ENCODE measurements at regions not wholly inside any gene's neighbourhood (a gene's known extent, or its start where the extent isn't known, plus 50 kb on each side); places are given as distances from the start of the nearest gene placed in this dataset.

DNA sequence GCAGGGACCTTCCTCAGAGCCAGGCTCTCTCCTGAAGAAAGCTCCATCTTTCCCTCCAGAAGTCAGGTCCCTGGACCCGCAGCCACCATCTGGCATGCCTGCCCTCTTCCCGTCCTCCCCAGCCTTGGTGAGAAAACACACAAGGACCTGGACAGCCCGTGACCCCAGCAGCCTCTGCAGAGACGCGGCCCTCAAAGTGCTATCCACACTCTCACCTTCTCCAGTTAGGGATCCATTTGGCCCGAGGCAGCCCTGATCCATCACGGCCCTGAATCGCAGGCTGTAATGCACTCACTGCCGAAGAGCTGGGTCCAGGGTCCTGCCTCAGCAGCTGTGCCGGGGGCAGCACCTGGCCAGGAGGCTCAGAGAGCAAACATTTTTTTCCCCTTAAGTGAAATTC is 185.1 kb downstream of the OLFM1 start:
- no peaks in the 10 kb centered on the region for H3K79me2 ChIP-seq (ENCODE audit: low read length)
- H3K9ac ChIP-seq (ENCODE audit: low read length): no peak overlapping the region
- H4K20me1 ChIP-seq (ENCODE audit: insufficient read depth, low read depth, low read length): no peaks in the 10 kb centered on the region
- H3K36me3 ChIP-seq (ENCODE audit: insufficient read depth, low read length): no peaks in the 10 kb centered on the region
- no peaks in the 10 kb centered on the region for H3K27me3 ChIP-seq (ENCODE audit: low read length)
- no peak for DNase-seq
- H3K9me2 ChIP-seq (replicated peaks; ENCODE audit: insufficient read depth, low read length): no peaks in the 10 kb centered on the region
- H3K4me1 ChIP-seq (ENCODE audit: low read length): no peaks in the 10 kb centered on the region
- H3K4me2 ChIP-seq (ENCODE audit: low read depth, low read length, poor library complexity, severe bottlenecking): no peak overlapping the region
- no peak overlapping the region for H2AFZ ChIP-seq (ENCODE audit: low read length)
- no peaks in the 10 kb centered on the region for H3K9me3 ChIP-seq (ENCODE audit: low read length)
- H3K4me3 ChIP-seq (ENCODE audit: low read length): no peak overlapping the region
- H3K27ac ChIP-seq (ENCODE audit: low read length): no peak overlapping the region

DNA sequence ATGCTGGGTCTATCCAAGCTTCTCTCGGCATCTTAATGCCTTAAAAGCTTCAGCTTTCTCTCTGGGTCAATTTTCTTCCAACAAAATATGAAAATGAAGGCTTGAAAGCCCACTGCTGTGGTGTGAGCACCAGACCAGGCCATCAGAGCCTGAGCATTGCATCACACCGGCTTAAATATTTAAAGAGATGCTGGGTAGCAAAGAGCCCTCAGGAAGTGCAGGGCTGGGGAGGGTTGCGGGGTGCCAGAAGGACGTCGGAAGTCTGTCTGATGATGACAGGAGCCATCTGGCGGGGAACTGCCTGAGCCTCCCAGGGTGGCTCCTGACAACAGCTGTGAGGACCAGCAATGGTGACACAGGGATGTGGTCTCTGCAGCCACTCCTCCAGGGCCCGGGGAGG is 185.5 kb downstream of the OLFM1 start:
- H3K4me2 ChIP-seq (ENCODE audit: low read depth, low read length, poor library complexity, severe bottlenecking): no peak overlapping the region
- H3K4me3 ChIP-seq (ENCODE audit: low read length): no peak overlapping the region

DNA sequence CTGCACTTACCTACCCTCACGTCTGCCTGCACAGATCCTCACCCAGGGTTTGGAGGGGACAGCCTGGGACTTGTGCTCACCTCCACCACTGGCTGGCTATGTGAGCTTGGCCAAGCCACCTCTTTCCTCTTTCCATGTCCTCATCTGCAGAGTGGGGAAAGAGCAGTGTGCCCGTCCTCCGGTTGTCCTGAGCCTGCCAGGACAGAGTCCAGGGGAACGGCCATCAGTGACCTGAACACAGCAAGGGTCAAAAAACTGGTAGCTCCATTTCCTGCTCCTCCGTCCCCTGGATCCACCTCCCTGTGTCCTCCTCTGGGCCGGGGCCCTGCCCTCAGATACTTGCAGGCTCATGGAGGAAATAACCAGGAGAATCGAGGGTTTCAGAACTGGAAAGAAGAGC is 187.7 kb downstream of the OLFM1 start:
- DNase-seq: no peak
- no peak overlapping the region for H3K4me3 ChIP-seq (ENCODE audit: low read length)
- no peak overlapping the region for H2AFZ ChIP-seq (ENCODE audit: low read length)
- no peak overlapping the region for H3K9ac ChIP-seq (ENCODE audit: low read length)
- no peak overlapping the region for H3K4me2 ChIP-seq (ENCODE audit: low read depth, low read length, poor library complexity, severe bottlenecking)
- H3K79me2 ChIP-seq (ENCODE audit: low read length): no peaks in the 10 kb centered on the region
- no peaks in the 10 kb centered on the region for H3K9me3 ChIP-seq (ENCODE audit: low read length)
- no peaks in the 10 kb centered on the region for H4K20me1 ChIP-seq (ENCODE audit: insufficient read depth, low read depth, low read length)
- H3K36me3 ChIP-seq (ENCODE audit: insufficient read depth, low read length): no peaks in the 10 kb centered on the region
- no peaks in the 10 kb centered on the region for H3K9me2 ChIP-seq (replicated peaks; ENCODE audit: insufficient read depth, low read length)
- H3K27ac ChIP-seq (ENCODE audit: low read length): no peak overlapping the region
- H3K27me3 ChIP-seq (ENCODE audit: low read length): no peaks in the 10 kb centered on the region
- H3K4me1 ChIP-seq (ENCODE audit: low read length): no peaks in the 10 kb centered on the region

More for the DNA sequence above, 185.5 kb downstream of the OLFM1 start:
- H3K9me2 ChIP-seq (replicated peaks; ENCODE audit: insufficient read depth, low read length): no peaks in the 10 kb centered on the region
- H3K79me2 ChIP-seq (ENCODE audit: low read length): no peaks in the 10 kb centered on the region
- no peak overlapping the region for H3K27ac ChIP-seq (ENCODE audit: low read length)
- H3K36me3 ChIP-seq (ENCODE audit: insufficient read depth, low read length): no peaks in the 10 kb centered on the region
- no peak overlapping the region for H3K9ac ChIP-seq (ENCODE audit: low read length)
- H3K27me3 ChIP-seq (ENCODE audit: low read length): no peaks in the 10 kb centered on the region
- no peak for DNase-seq
- no peaks in the 10 kb centered on the region for H4K20me1 ChIP-seq (ENCODE audit: insufficient read depth, low read depth, low read length)
- H2AFZ ChIP-seq (ENCODE audit: low read length): no peak overlapping the region
- H3K4me1 ChIP-seq (ENCODE audit: low read length): no peaks in the 10 kb centered on the region
- no peaks in the 10 kb centered on the region for H3K9me3 ChIP-seq (ENCODE audit: low read length)

DNA sequence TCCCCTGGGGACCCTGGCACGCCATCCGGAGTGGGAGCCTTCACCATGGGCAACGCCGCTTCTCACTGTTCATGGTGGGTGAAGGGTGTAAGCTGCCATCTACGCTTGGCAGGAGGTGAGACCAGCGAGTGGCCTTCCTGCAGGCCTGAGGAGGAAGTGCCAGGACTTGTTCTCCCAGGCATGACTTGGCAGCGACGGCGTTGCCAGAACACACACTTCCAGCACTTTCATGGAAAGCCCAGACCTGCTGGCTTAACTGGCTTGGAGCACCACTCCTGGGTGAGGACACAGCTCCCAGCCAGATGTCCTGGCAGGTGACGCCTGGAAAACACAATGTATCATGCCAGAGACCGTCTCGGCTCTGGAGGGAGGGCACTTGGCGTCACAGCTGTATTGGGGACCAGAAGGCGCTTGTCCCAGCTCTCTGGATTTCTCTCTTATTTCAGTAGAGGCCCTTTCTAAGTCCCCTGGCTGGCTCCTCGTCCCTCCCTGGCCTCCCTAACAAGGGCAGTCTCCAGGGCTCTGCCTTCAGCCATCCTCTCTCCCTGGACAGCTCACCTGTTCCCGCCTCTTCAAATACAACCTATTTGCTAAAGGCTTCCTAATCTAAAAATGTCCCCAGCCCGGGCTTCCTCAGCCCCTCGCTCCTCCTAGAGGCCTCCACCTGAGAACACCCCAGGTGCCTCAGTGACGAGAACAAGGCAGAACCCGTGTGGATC is 188.3 kb downstream of the OLFM1 start:
- H3K9me3 ChIP-seq (ENCODE audit: low read length): no peaks in the 10 kb centered on the region
- H3K4me1 ChIP-seq (ENCODE audit: low read length): no peaks in the 10 kb centered on the region
- H3K9me2 ChIP-seq (replicated peaks; ENCODE audit: insufficient read depth, low read length): no peaks in the 10 kb centered on the region
- no peak for DNase-seq
- H2AFZ ChIP-seq (ENCODE audit: low read length): no peak overlapping the region
- no peaks in the 10 kb centered on the region for H3K36me3 ChIP-seq (ENCODE audit: insufficient read depth, low read length)
- no peaks in the 10 kb centered on the region for H4K20me1 ChIP-seq (ENCODE audit: insufficient read depth, low read depth, low read length)
- no peaks in the 10 kb centered on the region for H3K27me3 ChIP-seq (ENCODE audit: low read length)
- H3K27ac ChIP-seq (ENCODE audit: low read length): no peak overlapping the region
- H3K9ac ChIP-seq (ENCODE audit: low read length): no peak overlapping the region
- no peak overlapping the region for H3K4me3 ChIP-seq (ENCODE audit: low read length)
- no peak overlapping the region for H3K4me2 ChIP-seq (ENCODE audit: low read depth, low read length, poor library complexity, severe bottlenecking)
- H3K79me2 ChIP-seq (ENCODE audit: low read length): no peaks in the 10 kb centered on the region

DNA sequence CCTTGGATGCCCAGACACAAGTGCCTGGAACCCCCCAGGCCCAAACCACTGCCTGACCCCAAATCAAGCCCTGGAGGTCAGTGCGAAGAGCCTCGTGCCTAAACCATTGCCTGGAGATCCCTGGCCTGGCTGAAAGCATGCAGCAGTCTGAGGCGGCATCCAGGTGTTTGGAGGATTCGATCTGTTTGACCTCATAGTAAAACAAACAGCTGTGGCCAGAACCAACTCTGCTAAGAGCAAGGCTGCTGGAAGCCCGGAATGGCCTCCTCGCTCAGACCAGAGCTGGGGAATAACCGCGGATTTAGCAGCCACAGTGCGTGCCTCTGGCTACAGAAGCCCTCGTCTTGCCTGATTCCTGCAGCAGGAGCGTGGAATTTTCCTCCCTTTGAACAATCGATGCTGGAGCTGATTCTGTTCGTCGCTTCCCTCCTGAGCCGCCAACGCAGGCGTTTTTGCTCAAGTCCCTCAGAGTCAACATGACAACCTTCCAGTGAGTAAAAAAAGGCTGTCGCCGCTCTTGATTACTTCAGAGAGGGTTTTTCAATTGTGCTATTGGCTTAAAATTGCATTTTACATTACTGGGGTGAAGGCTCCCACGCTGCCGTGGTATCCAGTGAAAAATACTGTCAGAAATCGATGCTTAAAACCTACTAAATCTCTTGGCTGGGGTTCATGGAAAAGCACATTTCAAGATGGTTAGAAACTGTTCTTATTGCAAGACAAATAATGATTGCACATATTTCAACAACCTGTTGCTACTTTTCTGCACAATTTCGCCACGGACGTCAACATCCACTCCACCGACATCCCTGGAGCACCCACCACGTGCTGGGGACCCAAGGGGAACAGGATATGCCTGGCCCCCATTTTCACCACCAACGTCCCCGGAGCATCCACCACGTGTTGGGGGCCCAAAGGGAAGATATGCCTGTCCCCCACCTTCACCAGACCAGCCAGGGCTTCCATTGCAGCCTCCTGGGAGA is 190.0 kb downstream of the OLFM1 start:
- Histone ChIP-seq H2AFZ (ENCODE audit: low read length) (no peak overlapping the region), H3K79me2 (ENCODE audit: low read length) (no peaks in the 10 kb centered on the region), H3K36me3 (ENCODE audit: insufficient read depth, low read length) (no peaks in the 10 kb centered on the region), H3K4me2 (ENCODE audit: low read depth, low read length, poor library complexity, severe bottlenecking) (no peak overlapping the region), H3K9me3 (ENCODE audit: low read length) (no peaks in the 10 kb centered on the region), H3K9ac (ENCODE audit: low read length) (no peak overlapping the region), H3K27ac (ENCODE audit: low read length) (no peak overlapping the region), H3K4me3 (ENCODE audit: low read length) (no peak overlapping the region), H3K9me2 (replicated peaks; ENCODE audit: insufficient read depth, low read length) (no peaks in the 10 kb centered on the region), H3K27me3 (ENCODE audit: low read length) (no peaks in the 10 kb centered on the region), H4K20me1 (ENCODE audit: insufficient read depth, low read depth, low read length) (no peaks in the 10 kb centered on the region), H3K4me1 (ENCODE audit: low read length) (no peaks in the 10 kb centered on the region)
- DNase-seq: no peak

DNA sequence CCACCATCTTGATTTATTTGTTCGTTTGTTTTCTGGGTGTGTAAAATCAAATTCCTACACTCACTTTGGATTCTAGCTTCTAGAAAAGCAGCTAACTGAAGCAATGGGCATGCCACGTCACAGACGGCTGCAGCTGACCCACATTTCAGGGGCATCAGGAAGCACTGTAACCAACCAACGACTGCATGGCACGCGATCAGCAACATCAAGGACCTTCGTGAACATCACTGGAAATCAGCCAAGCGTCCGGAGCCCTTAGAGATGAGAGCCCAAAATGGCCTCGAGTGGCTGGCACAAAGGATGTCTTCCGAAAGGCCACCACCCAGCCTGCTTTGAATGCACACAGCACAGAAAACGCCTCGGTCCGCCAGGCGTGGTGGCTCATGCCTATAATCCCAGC is 191.1 kb downstream of the OLFM1 start:
- no peaks in the 10 kb centered on the region for H3K36me3 ChIP-seq (ENCODE audit: insufficient read depth, low read length)
- H3K27me3 ChIP-seq (ENCODE audit: low read length): no peaks in the 10 kb centered on the region
- no peak for DNase-seq
- no peaks in the 10 kb centered on the region for H3K9me3 ChIP-seq (ENCODE audit: low read length)
- H3K9ac ChIP-seq (ENCODE audit: low read length): no peak overlapping the region
- no peaks in the 10 kb centered on the region for H3K79me2 ChIP-seq (ENCODE audit: low read length)
- H3K9me2 ChIP-seq (replicated peaks; ENCODE audit: insufficient read depth, low read length): no peaks in the 10 kb centered on the region
- no peak overlapping the region for H2AFZ ChIP-seq (ENCODE audit: low read length)
- no peaks in the 10 kb centered on the region for H4K20me1 ChIP-seq (ENCODE audit: insufficient read depth, low read depth, low read length)
- no peak overlapping the region for H3K4me2 ChIP-seq (ENCODE audit: low read depth, low read length, poor library complexity, severe bottlenecking)
- H3K4me3 ChIP-seq (ENCODE audit: low read length): no peak overlapping the region
- H3K4me1 ChIP-seq (ENCODE audit: low read length): no peaks in the 10 kb centered on the region
- H3K27ac ChIP-seq (ENCODE audit: low read length): no peak overlapping the region

DNA sequence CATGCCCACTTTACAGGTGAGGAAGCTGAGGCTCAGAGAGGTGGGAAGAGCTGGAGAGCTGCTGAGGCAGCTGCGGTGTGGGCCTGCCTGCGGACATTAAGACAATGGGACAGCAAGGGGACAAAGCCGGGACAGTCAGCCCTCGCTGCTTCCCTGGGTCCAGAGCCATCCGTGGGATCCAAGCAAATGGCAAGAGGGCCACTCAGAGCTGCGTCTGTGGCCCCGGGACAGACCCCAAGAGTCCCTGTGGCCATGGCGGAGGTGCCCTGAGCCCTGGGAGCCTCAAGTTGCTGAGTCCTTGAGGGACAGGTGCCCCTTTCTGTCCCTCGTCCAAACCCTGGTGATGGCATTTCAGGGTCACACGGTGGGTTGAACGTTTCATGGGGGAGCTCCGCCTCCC is 191.9 kb downstream of the OLFM1 start:
- no peaks in the 10 kb centered on the region for H3K27me3 ChIP-seq (ENCODE audit: low read length)
- H3K4me1 ChIP-seq (ENCODE audit: low read length): no peaks in the 10 kb centered on the region
- H3K9ac ChIP-seq (ENCODE audit: low read length): no peak overlapping the region
- H2AFZ ChIP-seq (ENCODE audit: low read length): no peak overlapping the region
- H3K79me2 ChIP-seq (ENCODE audit: low read length): no peaks in the 10 kb centered on the region
- no peaks in the 10 kb centered on the region for H3K36me3 ChIP-seq (ENCODE audit: insufficient read depth, low read length)
- no peak overlapping the region for H3K4me2 ChIP-seq (ENCODE audit: low read depth, low read length, poor library complexity, severe bottlenecking)
- no peaks in the 10 kb centered on the region for H3K9me3 ChIP-seq (ENCODE audit: low read length)
- H3K4me3 ChIP-seq (ENCODE audit: low read length): no peak overlapping the region
- H3K27ac ChIP-seq (ENCODE audit: low read length): no peak overlapping the region
- no peak for DNase-seq
- H4K20me1 ChIP-seq (ENCODE audit: insufficient read depth, low read depth, low read length): no peaks in the 10 kb centered on the region
- H3K9me2 ChIP-seq (replicated peaks; ENCODE audit: insufficient read depth, low read length): no peaks in the 10 kb centered on the region

DNA sequence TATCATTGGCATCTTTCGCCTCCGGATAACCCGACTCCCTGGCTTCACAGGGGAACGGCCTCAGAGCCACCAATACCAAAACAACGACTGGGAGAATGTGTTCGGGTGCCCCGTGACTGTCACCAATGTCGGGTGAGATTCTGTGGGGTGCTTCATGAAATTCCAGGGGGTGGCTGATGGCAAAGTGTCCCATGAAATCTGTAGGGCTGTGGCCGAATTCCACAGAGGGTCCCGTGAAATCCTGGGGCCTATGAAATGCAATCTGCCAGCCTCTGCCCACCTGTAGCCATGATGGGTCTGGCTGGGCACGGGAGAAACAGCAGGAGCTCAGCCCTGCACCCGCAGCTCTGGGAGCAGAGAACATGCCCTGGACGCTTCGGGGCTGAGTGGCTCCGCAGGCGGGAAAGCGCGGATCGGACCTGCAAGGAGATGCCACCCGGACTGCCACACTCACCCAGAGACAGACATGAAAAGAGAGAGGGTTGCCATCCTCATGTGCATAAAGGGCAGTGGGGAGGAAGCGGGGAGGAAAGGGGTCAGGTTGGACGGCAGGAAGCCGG is 192.4 kb downstream of the OLFM1 start:
- Histone ChIP-seq H3K9ac (ENCODE audit: low read length) (no peak overlapping the region), H3K27ac (ENCODE audit: low read length) (no peak overlapping the region), H3K4me2 (ENCODE audit: low read depth, low read length, poor library complexity, severe bottlenecking) (no peak overlapping the region), H3K9me2 (replicated peaks; ENCODE audit: insufficient read depth, low read length) (no peaks in the 10 kb centered on the region), H4K20me1 (ENCODE audit: insufficient read depth, low read depth, low read length) (no peaks in the 10 kb centered on the region), H3K27me3 (ENCODE audit: low read length) (no peaks in the 10 kb centered on the region), H2AFZ (ENCODE audit: low read length) (no peak overlapping the region), H3K9me3 (ENCODE audit: low read length) (no peaks in the 10 kb centered on the region), H3K4me1 (ENCODE audit: low read length) (no peaks in the 10 kb centered on the region), H3K79me2 (ENCODE audit: low read length) (no peaks in the 10 kb centered on the region), H3K36me3 (ENCODE audit: insufficient read depth, low read length) (no peaks in the 10 kb centered on the region), H3K4me3 (ENCODE audit: low read length) (no peak overlapping the region)
- no peak for DNase-seq

Measured in Karpas-422 (cell line).